Stimulated activated CD4-positive, alpha-beta T cell treated with anti-CD3 and anti-CD28 coated beads, Interleukin-4, amount 100 ng/mL, for 4 hours (primary cell): ENCODE measurements at regions not wholly inside any gene's neighbourhood (a gene's known extent, or its start where the extent isn't known, plus 50 kb on each side); places are given as distances from the start of the nearest gene placed in this dataset.
"Not testable (repeated sequence)": the region's sequence is repeated elsewhere in the genome, so short reads cannot be mapped to it uniquely, and the experiment has no call there.

Experiments
- DNase-seq, 2 experiments: peaks; one replicate each; pipeline ENCODE4 v3.0.0-alpha.2; 2020

DNA sequence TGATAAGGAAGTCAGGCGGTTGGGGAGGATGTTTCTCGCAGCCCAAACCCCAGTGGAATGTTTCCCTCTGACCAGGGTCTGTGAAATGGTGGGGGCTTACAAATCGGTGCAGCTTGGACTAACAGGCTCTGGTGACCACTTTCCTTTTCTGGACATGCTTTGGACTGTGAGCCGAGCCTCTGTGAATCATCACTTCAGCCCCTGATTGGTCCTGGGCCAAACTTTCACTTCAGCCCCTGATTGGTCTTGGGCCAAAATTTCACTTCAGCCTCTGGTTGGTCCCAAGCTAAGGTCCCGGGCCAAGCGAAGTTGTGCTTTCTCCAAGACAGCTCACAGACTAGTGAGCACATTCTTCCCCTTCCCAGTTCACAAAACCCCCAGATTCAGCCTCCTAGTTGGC, 223.7 kb upstream of the ANKRD20A1 start:
- not testable (repeated sequence) for DNase-seq

DNA sequence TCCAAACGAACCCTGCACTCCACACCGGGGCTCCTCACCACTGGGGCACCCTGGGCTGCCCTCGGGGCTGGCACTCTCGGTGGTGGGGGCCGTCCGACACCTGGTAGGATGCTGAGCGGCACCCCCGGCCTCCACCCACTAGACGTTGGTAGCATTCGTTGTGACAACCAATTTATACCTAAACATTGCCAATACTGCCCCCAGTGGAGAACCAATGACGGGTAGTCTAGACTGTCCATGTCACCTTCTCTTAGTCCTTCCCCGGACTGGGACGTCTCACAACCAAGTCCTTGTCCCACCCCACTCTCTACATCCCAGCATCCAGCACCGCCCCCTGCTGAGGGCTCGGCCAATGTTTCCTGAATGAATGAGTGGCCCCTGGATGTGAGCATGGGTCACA, 246.8 kb upstream of the ANKRD20A1 start:
- DNase-seq, result not testable (repeated sequence)

DNA sequence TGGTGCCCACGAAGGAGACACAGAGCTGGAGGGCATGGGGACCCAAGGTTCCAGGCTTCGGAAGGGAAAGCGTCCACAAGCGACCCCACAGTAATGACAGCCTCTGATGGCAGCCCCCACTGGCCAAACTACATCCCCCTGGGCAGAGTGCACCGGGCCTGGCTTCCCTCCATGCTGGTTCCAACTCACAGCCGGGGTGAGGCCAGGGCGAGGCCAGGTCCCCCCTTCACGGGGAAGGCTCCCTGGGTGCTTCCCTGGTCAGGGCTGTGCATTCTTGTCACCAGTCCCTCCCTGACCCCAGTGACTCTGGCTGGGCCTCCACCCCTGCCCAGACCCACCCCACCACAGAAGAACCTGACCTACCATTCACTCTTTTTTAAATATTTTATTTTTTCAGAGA, 248.9 kb upstream of the ANKRD20A1 start:
- DNase-seq, result not testable (repeated sequence)

DNA sequence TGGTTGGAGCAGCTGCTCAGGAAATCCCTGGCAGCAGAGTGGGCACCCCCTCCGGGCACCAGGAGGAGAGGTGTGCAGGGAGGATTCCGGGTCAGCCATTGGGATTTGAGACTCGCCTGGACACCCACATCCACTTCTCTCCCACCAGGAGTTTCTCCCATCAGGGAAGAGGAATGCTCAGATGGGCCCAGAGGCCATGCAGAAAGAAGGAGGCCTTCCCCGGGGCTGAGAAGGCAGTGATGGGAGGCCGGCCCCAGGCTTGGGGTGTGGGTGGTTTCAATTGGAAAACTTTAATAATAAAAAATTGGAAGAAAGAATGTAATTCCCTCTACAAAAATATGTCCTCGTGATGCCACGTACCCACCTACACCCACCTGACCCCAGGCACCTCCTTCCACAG, 249.3 kb upstream of the ANKRD20A1 start:
- DNase-seq, result not testable (repeated sequence)

DNA sequence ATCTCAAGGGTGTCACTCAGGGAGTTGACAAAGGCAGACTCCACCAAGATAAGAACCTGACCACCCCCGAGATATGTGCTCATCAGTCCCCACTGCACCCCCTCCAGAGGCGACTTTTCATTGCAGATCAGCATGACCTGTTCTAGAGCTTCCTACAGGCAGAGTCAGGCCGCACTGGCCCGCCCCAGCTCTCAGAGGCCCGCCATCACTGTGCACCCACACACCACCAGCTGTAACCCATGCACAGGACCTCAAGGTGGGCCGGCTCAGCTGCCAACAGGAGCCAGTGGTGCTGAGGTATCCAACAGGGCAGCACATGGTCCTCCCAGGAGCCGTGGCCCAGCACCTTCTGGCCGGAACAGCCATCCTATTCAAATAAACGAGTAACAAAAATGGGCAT, 253.6 kb upstream of the ANKRD20A1 start:
- DNase-seq, result not testable (repeated sequence)

DNA sequence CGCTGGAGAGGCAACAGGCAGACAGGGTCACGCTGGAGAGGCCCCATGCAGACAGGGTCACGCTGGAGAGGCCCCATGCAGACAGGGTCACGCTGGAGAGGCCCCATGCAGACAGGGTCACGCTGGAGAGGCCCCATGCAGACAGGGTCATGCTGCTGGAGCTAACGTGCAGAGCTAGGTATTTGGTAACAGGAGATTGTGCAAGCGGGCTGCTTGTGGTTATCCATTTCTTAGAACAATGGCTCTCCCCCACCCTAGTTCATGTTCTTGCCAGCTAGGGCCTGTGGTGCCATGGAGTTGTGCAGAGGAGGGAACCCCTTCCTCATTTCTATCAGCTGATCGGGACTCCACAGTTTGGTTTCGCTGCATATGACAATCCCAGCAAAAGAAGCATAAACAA, 255.1 kb upstream of the ANKRD20A1 start:
- DNase-seq, result not testable (repeated sequence)

DNA sequence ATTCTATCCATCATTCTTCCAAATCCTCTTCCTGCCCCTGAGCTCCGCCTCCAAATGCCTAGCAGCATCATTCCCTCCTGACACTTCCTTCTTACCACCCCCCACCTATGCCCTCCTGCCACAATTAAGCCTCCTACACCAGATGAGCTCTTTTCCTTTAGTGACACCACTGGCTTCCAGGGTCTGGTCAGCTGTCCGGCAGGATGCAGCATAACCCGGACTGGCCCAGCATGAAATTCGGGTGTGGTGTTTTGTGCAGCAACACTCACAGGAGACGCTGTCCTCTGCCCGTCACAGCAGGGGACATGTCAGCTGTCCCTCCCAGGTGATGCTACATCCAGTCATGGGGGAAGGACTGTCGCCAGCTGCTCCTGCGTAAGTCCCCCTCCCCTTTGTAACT, 266.3 kb upstream of the ANKRD20A1 start:
- DNase-seq, result not testable (repeated sequence)

DNA sequence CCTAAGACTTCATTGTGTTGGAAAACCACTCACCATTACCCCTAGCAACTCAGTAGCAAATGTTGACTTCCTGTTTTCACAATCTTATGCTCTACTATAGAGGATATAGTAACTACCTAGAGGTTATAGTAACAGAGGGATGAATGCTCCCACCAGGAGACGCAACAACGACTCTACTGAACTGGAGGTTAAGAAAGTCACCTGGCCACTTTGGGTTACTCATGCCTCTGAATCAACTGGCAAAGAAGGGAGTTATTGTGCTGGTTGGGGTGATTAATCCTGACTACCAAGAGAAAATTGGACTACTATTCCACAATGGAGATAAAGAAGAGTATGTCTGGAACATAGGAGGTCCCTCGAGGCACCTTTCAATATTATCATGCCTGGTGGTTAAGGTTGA, 302.9 kb upstream of the ANKRD20A1 start:
- not testable (repeated sequence) for DNase-seq

DNA sequence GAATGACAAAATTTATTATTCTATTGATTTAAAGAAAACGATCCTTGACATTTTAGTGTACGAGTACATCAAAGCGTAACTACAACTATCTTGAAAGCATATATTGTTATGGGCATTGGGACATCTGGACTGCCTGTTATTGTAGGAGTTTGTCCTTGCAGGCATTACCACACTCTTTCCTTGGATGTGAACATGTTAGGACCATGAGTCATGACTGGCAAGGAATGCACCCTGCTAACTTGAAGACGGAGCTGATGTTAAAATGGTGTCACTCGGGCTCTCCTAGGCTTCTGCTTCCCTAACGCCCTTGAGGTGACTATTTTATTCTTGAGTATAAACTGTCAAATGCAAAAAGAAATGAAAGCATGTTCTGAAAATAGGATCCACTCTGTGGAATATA, 308.7 kb upstream of the ANKRD20A1 start:
- not testable (repeated sequence) for DNase-seq

DNA sequence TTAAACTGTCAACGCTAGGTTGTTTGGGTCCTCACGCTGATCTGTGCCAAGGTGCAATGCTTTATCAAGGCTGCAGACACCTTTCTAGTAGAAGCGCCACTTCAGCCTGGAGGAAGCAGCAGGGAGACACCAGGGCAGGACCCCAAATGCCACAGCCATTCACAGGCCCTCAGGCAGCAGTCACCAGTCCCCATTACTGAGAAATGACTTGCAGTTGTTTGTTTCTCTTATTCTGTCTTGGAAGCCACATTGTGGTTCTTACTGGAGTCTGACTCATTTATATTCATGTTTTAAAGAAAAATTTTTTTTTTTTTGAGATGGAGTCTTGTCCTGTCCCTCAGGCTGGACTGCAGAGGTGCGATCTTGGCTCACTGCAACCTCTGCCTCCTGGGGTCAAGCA, 328.9 kb upstream of the ANKRD20A1 start:
- DNase-seq, result not testable (repeated sequence)

DNA sequence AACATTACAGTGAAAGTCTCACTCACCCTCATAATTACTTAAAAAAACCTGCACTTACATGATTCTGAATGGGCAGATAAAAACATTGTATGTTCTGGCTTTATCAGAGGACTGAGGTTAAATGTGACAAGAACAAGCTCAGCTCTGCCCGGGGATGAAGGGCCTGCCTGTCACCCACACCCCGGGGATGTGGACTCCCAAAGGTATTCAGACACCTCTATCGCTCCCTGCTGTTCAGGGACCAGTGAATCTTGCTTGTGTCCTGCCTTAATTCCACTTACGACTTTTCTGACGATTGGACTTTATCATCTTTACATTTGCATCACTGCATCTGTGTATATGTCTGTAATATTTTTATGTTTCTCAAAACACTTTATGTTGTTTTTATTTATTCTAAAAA, 341.8 kb upstream of the ANKRD20A1 start:
- DNase-seq, result not testable (repeated sequence)

DNA sequence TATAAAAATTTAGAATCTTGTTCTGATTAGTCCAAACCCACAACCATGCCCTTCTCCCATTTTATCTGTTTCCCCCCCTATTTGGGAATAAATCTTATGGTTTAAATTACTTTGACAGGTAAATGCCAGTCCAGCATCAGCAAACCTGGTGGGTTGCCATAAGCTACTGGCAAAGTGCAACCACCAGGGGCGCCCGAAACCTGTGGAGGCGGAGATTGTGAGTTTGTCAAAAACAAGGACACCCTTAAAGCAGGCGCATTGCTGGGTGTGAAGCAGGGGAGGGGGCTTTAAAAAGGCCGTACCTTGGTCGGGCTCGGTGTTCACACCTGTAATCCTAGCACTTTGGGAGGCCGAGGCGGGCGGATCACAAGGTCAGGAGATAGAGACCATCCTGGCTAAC, 344.1 kb upstream of the ANKRD20A1 start:
- not testable (repeated sequence) for DNase-seq

DNA sequence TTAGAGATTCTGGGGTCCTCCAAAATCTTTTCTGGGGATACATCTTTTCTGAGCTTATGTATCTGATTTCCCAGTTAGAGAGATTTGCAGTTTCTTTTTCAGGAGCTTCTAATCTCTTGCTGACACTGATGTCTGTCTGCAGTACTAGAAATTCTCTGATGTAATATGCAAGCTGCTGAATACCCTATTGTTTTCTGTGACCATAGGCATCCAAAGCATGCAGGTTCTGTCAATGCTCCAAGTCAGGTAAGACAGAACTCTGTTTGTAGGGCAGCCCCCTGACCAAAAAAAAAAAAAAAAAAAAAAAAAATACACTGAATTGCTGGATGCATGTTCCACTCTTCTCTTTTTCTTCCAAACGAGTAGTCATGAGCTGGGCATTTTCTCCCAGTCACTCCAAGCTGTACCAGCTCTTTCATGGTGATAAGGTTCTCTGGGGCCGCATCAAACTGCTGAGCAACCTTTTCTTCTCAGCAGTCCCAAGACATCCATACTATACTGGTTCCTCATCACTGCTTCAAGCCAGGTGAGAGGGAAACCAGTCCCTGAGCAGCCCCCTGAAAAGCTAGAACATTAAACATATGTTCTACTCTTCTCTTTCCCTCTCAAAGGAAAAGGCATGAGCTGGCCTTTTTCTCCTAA, 354.9 kb upstream of the ANKRD20A1 start:
- not testable (repeated sequence) for DNase-seq

DNA sequence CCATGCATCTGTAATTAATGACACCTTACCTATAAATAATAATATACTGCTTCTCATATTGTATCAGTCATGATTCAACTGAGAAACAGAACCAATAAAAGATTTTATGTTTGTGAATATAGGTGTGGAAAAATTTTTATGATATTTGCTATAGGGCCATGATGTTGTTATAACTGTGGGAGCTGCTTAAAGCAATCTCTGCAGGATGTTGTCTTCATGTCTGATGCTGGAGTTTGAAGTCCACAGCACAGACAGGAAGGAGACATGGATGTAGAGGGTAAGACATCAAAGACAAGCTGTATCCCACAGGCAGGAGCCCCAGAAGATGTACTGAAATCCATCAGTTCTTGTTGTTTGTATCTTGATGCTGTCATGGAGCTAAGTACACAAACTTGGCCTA, 366.7 kb upstream of the ANKRD20A1 start:
- not testable (repeated sequence) for DNase-seq

DNA sequence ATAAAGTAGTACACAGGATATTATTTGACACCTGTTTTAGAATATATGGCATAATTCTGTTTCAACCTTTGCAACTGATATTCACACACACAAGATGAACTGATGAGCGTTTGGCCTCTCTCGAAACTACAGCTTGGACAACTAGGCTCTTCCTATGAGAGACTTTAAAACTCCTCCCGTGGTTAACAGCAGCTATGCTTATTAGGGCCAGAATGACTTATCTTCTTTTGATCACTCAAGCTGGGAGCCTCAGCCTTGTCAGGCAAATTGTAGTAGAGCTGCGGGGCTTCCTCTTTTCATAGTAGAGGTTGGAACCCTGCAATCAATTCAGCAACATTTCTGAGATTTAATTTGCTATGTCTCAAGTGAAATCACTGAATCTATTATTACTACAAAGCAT, 381.3 kb upstream of the ANKRD20A1 start:
- DNase-seq, result not testable (repeated sequence)

DNA sequence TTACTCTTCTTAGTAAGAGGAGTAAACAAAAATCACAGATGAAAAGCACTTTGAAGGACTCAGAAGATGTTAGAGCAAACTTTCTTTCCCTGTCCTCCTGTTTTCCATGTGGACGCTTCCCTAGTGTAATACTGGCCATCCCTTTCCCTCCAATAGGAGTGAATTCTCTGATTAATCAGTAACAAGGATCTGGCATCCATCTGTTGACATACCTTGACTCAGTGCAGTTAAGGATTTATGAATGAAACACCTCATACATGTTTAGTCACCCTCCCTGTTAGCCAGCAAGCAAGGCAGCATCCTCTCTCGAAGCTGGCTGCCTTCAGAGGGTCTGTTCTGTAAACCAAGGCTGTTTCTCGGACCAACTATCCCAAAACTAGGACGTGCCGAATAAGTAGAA, 388.0 kb upstream of the ANKRD20A1 start:
- not testable (repeated sequence) for DNase-seq

DNA sequence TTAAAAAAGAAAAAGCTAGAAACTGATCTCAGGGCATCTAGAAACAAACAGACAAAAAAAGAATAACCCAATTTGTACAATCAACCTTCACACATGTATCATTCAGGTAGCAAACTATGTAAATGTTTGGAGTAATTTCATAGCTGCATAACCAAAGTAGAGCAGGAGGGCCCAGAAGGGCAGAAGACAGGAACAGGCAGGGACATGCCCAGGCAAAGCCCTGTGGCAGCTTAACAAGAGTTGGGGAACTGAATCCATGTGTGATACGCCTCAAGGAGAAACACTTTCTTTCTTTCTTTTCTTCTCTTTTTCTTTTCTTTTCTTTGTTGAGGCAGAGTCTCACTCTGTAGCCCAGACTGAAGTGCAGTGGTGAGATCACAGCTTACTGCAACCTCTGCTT, 390.4 kb upstream of the ANKRD20A1 start:
- not testable (repeated sequence) for DNase-seq

DNA sequence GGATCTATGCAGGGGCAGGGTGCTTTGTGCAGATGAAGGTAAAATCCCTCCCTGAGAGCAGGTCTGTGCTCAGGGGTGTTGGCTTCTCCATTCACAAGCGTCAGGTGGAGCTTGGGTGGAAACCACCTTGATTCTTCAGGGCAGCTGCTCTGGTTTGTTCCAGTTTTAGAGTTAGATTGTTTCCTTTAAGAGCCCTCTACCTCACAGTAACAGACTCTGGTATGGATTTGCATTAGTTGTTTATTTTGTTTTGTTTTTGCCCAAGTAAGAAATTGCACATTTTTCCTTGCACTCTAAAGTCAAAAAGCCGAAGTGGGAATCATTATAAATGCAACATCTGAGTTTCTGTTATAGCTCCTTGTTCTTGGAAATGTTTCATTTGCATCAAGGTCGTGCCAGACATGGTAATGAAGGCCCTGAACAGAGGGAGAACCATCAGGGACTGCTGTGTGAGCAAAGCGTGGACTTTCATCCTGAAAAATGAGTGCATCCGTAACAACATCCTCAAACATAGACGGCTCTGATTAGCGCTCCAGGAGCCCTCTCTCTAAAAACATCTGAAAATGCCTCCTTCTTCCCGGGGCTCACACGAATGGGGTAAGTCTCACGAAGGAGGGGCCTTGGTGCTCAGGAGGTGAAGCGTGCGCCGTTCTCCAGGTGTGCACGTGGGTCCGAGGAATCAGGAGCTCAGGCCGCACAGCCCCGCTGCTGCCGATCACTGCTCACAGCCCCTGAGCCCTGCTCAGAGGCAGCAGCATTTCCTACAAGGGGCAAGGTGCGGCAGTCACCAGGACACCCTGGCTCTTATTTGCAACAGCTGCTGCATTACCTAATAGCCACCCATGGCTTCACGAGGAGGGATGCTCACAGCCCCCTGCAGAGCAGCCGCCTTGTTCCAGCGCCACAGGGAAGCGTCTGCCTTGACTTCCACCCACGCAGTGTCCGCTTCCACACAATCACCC, 396.7 kb upstream of the ANKRD20A1 start:
- not testable (repeated sequence) for DNase-seq

DNA sequence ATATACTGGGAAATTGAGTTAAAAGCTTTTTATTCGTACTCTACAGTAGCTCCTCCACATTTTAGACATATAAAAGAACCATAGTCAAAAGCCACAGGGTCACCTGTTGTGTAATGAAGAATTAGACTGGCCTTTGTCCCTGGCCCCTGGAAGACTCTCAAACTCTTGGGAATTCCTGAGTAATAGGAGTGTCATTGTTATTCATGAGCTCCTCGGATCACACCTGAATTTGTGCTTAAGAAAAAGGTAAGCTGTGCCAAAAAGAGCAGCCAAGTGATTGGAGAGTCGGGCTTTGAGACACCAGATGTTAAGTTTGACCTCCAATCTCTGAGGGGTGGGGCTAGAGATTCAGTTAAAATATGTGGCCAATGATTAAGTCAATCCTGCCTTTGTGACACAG, 405.8 kb upstream of the ANKRD20A1 start:
- not testable (repeated sequence) for DNase-seq

DNA sequence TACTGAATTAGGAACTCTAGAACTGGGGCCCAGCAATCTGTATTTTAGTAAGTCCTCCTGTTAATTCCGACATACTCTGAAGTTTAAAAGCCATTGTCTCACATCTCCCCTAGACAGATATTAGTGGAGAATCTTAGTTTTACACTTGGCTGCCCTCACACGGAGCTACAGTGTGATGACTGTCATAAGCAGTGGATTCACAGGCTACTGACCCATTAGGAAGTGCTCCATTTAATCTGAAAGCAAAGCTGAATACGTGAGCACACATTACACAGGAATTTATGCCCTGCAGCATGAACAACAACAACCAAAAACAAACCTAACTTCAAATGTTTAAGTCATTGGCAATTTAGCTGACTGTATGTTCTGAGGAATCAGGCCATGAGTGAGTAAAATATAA, 416.4 kb upstream of the ANKRD20A1 start:
- not testable (repeated sequence) for DNase-seq

DNA sequence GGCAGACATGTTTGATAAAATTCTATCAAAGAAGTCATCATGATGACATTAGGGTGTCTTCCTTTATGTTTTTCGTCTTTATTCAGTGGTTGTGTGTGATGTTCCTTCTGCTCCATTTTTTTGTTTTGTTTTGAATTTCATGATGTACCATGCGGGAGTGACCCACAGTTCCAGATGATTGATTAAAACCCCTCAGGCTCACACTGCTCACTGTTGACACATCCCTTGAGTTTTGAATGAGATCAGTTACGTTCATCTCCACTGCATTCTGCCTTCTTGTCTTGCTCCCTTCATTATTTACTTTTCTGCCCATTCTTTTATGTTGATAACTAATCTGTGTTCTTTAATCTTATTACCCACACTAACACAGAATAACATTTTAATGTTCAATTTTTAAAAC, 421.7 kb upstream of the ANKRD20A1 start:
- not testable (repeated sequence) for DNase-seq

DNA sequence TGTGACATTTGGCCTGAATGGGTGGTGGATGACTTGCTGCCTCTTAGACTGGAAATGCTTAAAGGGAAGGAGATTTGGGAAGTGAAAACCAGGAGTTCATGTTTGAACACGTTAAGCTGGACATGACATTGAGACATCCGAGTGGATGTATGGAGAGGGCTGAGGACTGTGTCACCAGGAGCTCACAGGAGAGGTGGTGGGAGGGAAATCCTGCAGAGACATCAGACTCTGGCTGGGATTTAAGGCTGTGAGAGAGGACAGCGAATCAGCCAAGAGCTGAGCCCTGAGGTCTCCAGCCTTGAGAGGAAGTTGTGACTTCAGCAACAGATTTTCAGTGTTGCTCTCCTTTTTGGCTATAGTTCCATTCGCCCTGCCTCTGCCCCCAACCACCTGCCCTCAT, 432.5 kb upstream of the SPATA31A3 start:
- DNase-seq, result not testable (repeated sequence)

DNA sequence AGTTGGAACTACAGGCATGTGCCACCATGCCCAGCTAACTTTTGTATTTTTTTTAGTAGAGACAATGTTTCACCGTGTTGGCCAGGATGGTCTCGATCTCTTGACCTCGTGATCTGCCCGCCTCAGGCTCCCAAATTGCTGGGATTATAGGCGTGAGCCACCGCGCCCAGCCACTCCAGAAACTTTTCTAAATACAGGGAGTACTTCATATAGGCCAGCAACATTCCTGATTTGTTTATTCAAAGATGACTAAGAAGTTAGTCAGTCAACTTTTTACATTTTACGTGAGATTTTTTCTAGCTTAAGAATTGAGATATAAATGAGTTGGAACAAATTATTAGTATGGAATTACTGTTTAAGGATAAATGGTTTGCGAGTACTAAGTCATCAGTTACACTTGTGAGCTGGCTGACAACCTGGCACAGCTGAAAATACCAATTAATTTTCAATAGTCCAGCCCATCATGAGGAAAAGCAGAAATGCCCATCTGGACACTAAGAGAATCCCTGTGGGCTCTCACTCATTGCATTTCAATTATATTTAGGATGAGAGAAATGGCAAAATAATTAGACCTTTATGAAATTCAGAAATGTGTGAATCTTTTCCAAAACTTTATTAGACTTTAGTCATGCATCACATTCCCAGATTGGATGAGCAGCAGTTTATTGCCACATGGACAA, 430.8 kb upstream of the SPATA31A3 start:
- DNase-seq, result not testable (repeated sequence)
